GM19468 (cell line): ENCODE measurements at regions not wholly inside any gene's neighbourhood (a gene's known extent, or its start where the extent isn't known, plus 50 kb on each side); places are given as distances from the start of the nearest gene placed in this dataset.

Experiments
- ATAC-seq: cut with Tn5 transposase; IDR thresholded peaks from one replicate; pipeline ENCODE4 v1.9.1; 2021; ENCODE audit warnings: mild to moderate bottlenecking, moderate library complexity, moderate number of reproducible peaks; ENCODE audit not compliant: unreplicated experiment; ENCODE audit errors: extremely low read depth

GRCh38 chr2:793236-793635 lies 116.0 kb upstream of the TMEM18 start:
- no peak for ATAC-seq

GRCh38 chr2:792687-793086 lies 115.5 kb upstream of the TMEM18 start:
- no peak for ATAC-seq

GRCh38 chr2:790634-791245 lies 113.5 kb upstream of the TMEM18 start:
- no peak for ATAC-seq

- ATAC-seq, result no peak
Measured at GRCh38 chr2:790081-790480, 112.9 kb upstream of the TMEM18 start.

- no peak for ATAC-seq
Measured at GRCh38 chr2:789529-789928, 112.3 kb upstream of the TMEM18 start.

- ATAC-seq, result no peak
Measured at GRCh38 chr2:788227-789032, 111.2 kb upstream of the TMEM18 start.

GRCh38 chr2:784753-785152 lies 107.5 kb upstream of the TMEM18 start:
- no peak for ATAC-seq

GRCh38 chr2:780581-780980 lies 103.4 kb upstream of the TMEM18 start:
- no peak for ATAC-seq

GRCh38 chr2:780002-780401 lies 102.8 kb upstream of the TMEM18 start:
- no peak for ATAC-seq

GRCh38 chr2:778731-779350 lies 101.6 kb upstream of the TMEM18 start:
- ATAC-seq, result no peak

GRCh38 chr2:777546-777945 lies 100.3 kb upstream of the TMEM18 start:
- no peak for ATAC-seq

GRCh38 chr2:777051-777450 lies 99.8 kb upstream of the TMEM18 start:
- ATAC-seq, result no peak

- ATAC-seq, result no peak
Measured at GRCh38 chr2:776487-776886, 99.3 kb upstream of the TMEM18 start.

GRCh38 chr2:776038-776437 lies 98.8 kb upstream of the TMEM18 start:
- ATAC-seq, result no peak

- no peak for ATAC-seq
Measured at GRCh38 chr2:774436-774835, 97.2 kb upstream of the TMEM18 start.

GRCh38 chr2:773256-774160 lies 96.3 kb upstream of the TMEM18 start:
- ATAC-seq, result no peak

GRCh38 chr2:771538-771937 lies 94.3 kb upstream of the TMEM18 start:
- no peak for ATAC-seq

GRCh38 chr2:770776-771175 lies 93.6 kb upstream of the TMEM18 start:
- ATAC-seq, result no peak

- no peak for ATAC-seq
Measured at GRCh38 chr2:769771-770170, 92.6 kb upstream of the TMEM18 start.

- no peak for ATAC-seq
Measured at GRCh38 chr2:768451-768850, 91.2 kb upstream of the TMEM18 start.

- ATAC-seq, result no peak
Measured at GRCh38 chr2:767944-768343, 90.7 kb upstream of the TMEM18 start.
